ENCODE measurements at regions not wholly inside any gene's neighbourhood (a gene's known extent, or its start where the extent isn't known, plus 50 kb on each side); places are given as distances from the start of the nearest gene placed in this dataset.

GRCh38 chr13:59038824-59039223 is 1124.9 kb downstream of the DIAPH3 start:
- Mint-ChIP-seq H3K36me3 (no peaks in the 10 kb centered on the region), H3K27me3 (ENCODE audit: low read depth) (no peaks in the 10 kb centered on the region), H3K4me1 (peaks cover 16% of the 10 kb centered on the region), H3K4me3 (no peak overlapping the region), H3K9me3 (0 out of 2 replicates have a peak, but pooled peaks cover 4% of the 10 kb centered on the region), H3K27ac (no peak overlapping the region)
- DNase-seq (ENCODE audit: low spot score): no peak
- POLR2A ChIA-PET: no interaction called here
- ATAC-seq: peak; percentile 33; the same call in 1 of the 2 replicates
- no peak for TF ChIP-seq JUN (CRISPR knock-in tag; IDR thresholded peaks at IDR 0.05)
- TF ChIP-seq MYBL2 (CRISPR knock-in tag; IDR thresholded peaks at IDR 0.05): no peak
- TF ChIP-seq SOX15 (CRISPR knock-in tag; IDR thresholded peaks at IDR 0.05): no peak
- TF ChIP-seq ZNF416 (CRISPR knock-in tag; IDR thresholded peaks at IDR 0.05): no peak
- TF ChIP-seq ZSCAN18 (CRISPR knock-in tag; IDR thresholded peaks at IDR 0.05): no peak
- TF ChIP-seq CREB1 (CRISPR knock-in tag; IDR thresholded peaks at IDR 0.05): no peak
- no peak for TF ChIP-seq ATF6 (CRISPR knock-in tag; IDR thresholded peaks at IDR 0.05)
- TF ChIP-seq NR3C1 (CRISPR knock-in tag; conservative IDR thresholded peaks at IDR 0.05; ENCODE audit: low read depth): no peak
- no peak for TF ChIP-seq AFF4 (CRISPR knock-in tag; IDR thresholded peaks at IDR 0.05; ENCODE audit: borderline replicate concordance)
- no peak for TF ChIP-seq ZBTB43 (CRISPR knock-in tag; IDR thresholded peaks at IDR 0.05)
- TF ChIP-seq TEAD4 (CRISPR knock-in tag; IDR thresholded peaks at IDR 0.05): no peak
- no peak for TF ChIP-seq PRDM15 (CRISPR knock-in tag; IDR thresholded peaks at IDR 0.05)
- no peak for TF ChIP-seq NR1H2 (CRISPR knock-in tag; IDR thresholded peaks at IDR 0.05)
- no peak for TF ChIP-seq ZNF263 (CRISPR knock-in tag; IDR thresholded peaks at IDR 0.05; ENCODE audit: low read depth)
- no peak for TF ChIP-seq ZNF532 (CRISPR knock-in tag; IDR thresholded peaks at IDR 0.05; ENCODE audit: borderline replicate concordance)
- no peak for TF ChIP-seq CDX4 (CRISPR knock-in tag; IDR thresholded peaks at IDR 0.05; ENCODE audit: borderline replicate concordance)
- CTCF ChIA-PET: no interaction called here

Measured in WTC11 (cell line).